B cell (primary cell): ENCODE measurements at regions not wholly inside any gene's neighbourhood (a gene's known extent, or its start where the extent isn't known, plus 50 kb on each side); places are given as distances from the start of the nearest gene placed in this dataset.

ENCODE experiments used
- ATAC-seq: fragments of 200-7000 bp; cut with Tn5 transposase; one replicate; pipeline ENCODE4 v1.10.0; 2021; ENCODE audit warnings: low read depth, mild to moderate bottlenecking, moderate number of reproducible peaks, moderate library complexity
- CTCF ChIA-PET: fragments of 350-600 bp; sonication (Branson Sonifier 250); formaldehyde crosslinking; loops from one replicate; lab custom pipeline; 2021; ENCODE audit warnings: antibody characterized with exemption, inconsistent platforms; lab: Charles Lee
- POLR2A ChIA-PET: fragments of 350-600 bp; sonication (Branson Sonifier 250); formaldehyde crosslinking; loops from one replicate; lab custom pipeline; 2021; ENCODE audit warnings: antibody characterized with exemption; lab: Charles Lee
- DNase-seq: peaks from one replicate; pipeline ENCODE4 v3.0.0; 2013
- H2AFZ ChIP-seq: 2 replicates; pipeline ENCODE4 v1.6.1; 2012; ENCODE audit warnings: mild to moderate bottlenecking, low read depth, low read length; ENCODE audit not compliant: insufficient read depth, poor library complexity, severe bottlenecking
- H3K27ac ChIP-seq, 2 donors: 1 replicate in 1 of 2; 2 replicates in 1 of 2; pipeline ENCODE4 v1.5.1; 2012 to 2013; ENCODE audit warnings: low read length in 2 of 2, mild to moderate bottlenecking in 2 of 2, moderate library complexity in 1 of 2
- H3K27me3 ChIP-seq, 4 experiments: fragments of 200-600 bp in 1 of 4; sonication (generic) in 1 of 4; replicated peaks in 1 of 4; 1 replicate in 2 of 4; 2 replicates in 2 of 4; pipeline versions ENCODE4 v1.6.1 to v1.7.0; 2013 to 2016; ENCODE audit warnings: low read length in 3 of 4, mild to moderate bottlenecking in 2 of 4, mixed read lengths in 1 of 4, moderate library complexity in 1 of 4; ENCODE audit not compliant: insufficient read depth in 4 of 4, control insufficient read depth in 3 of 4; ENCODE audit errors: control extremely low read depth in 1 of 4
- H3K36me3 ChIP-seq, 2 experiments: replicated peaks in 1 of 2; 1 replicate in 1 of 2; 2 replicates in 1 of 2; pipeline versions ENCODE4 v1.6.1 to v1.7.1; 2013; ENCODE audit warnings: low read length in 1 of 2; ENCODE audit not compliant: insufficient read depth in 2 of 2, control insufficient read depth in 1 of 2; ENCODE audit errors: control extremely low read depth in 1 of 2, extremely low read depth in 1 of 2
- H3K4me1 ChIP-seq, 2 donors: fragments of 200-600 bp in 1 of 2; sonication (generic) in 1 of 2; 1 replicate in 1 of 2; 2 replicates in 1 of 2; pipeline versions ENCODE4 v1.5.1 to v1.6.1; 2013 to 2017; ENCODE audit warnings: low read length in 2 of 2; ENCODE audit not compliant: control insufficient read depth in 2 of 2, insufficient read depth in 2 of 2
- H3K4me2 ChIP-seq: replicated peaks from 2 replicates; pipeline ENCODE3; 2012; ENCODE audit warnings: mild to moderate bottlenecking, low read depth, low read length; ENCODE audit not compliant: poor library complexity, severe bottlenecking
- H3K4me3 ChIP-seq, 5 experiments: fragments of 200-600 bp in 1 of 5; sonication (generic) in 1 of 5; 1 replicate in 3 of 5; 2 replicates in 2 of 5; pipeline versions ENCODE4 v1.5.1 to v1.7.0; 2011 to 2016; ENCODE audit warnings: low read length in 4 of 5, mild to moderate bottlenecking in 4 of 5, low read depth in 2 of 5, control low read depth in 1 of 5, moderate library complexity in 1 of 5; ENCODE audit not compliant: insufficient read depth in 1 of 5; ENCODE audit errors: control extremely low read depth in 1 of 5, extremely low read depth in 1 of 5
- H3K79me2 ChIP-seq: fragments of 200-600 bp; sonication (generic); one replicate; pipeline ENCODE4 v1.6.0; 2016; ENCODE audit warnings: low read length; ENCODE audit not compliant: control insufficient read depth, insufficient read depth
- H3K9ac ChIP-seq: fragments of 200-600 bp; sonication (generic); 2 replicates; pipeline ENCODE4 v1.6.1; 2017; ENCODE audit warnings: mild to moderate bottlenecking, low read length, moderate library complexity
- H3K9me3 ChIP-seq, 3 donors: one replicate each; pipeline versions ENCODE4 v1.6.1 to v1.7.1; 2013; ENCODE audit warnings: low read length in 2 of 3; ENCODE audit not compliant: control insufficient read depth in 2 of 3, insufficient read depth in 1 of 3; ENCODE audit errors: control extremely low read depth in 1 of 3
- H4K20me1 ChIP-seq: 2 replicates; pipeline ENCODE4 v1.6.0; 2012; ENCODE audit warnings: mild to moderate bottlenecking, low read length; ENCODE audit not compliant: insufficient read depth, control insufficient read depth, poor library complexity, severe bottlenecking
- H3K27ac Mint-ChIP-seq: one replicate; pipeline ENCODE4 v1.8.0; 2021; ENCODE audit warnings: mixed read lengths
- H3K27me3 Mint-ChIP-seq: one replicate; pipeline ENCODE4 v1.8.0; 2021; ENCODE audit warnings: mixed read lengths
- H3K4me1 Mint-ChIP-seq: one replicate; pipeline ENCODE4 v1.8.0; 2021; ENCODE audit warnings: mixed read lengths
- H3K4me3 Mint-ChIP-seq: one replicate; pipeline ENCODE4 v1.8.0; 2021; ENCODE audit warnings: mixed read lengths
- H3K9me3 Mint-ChIP-seq: one replicate; pipeline ENCODE4 v1.8.0; 2022; ENCODE audit warnings: mixed read lengths; ENCODE audit not compliant: insufficient read depth
- EZH2 ChIP-seq: IDR thresholded peaks from 2 replicates; pipeline ENCODE4 v1.6.1; 2012; ENCODE audit warnings: borderline replicate concordance, low read depth, mild to moderate bottlenecking, moderate library complexity, low read length; ENCODE audit not compliant: insufficient read depth, poor library complexity, severe bottlenecking
- WGBS: methylation state at CpG from one replicate; pipeline ENCODE4 v1.1.5; 2013; ENCODE audit warnings: missing lambda C conversion rate; ENCODE audit not compliant: insufficient coverage; 5-methylcytosine and 5-hydroxymethylcytosine counted together
- intact Hi-C: fragments of 100-400 bp; cut with micrococcal nuclease; formaldehyde crosslinking; loops from one replicate; pipeline ENCODE4 v1.10.0; 2022
- TF ChIP-seq, protein P1 (sequence below): fragments of 200-600 bp; IDR thresholded peaks from one replicate; pipeline ENCODE4 v1.8.0; 2022; ENCODE audit warnings: antibody characterized with exemption, mild to moderate bottlenecking

GRCh38 chr4:22192084-22192511, 243.5 kb upstream of the KCNIP4 start:
- H2AFZ ChIP-seq: no peak overlapping the region
- WGBS: 0% methylated on average over 2 of the region's 5 CpGs
- no peak overlapping the region for H3K4me3 ChIP-seq
- Mint-ChIP-seq H3K4me1 (no peaks in the 10 kb centered on the region), H3K27ac (no peak overlapping the region), H3K4me3 (no peak overlapping the region), H3K27me3 (no peaks in the 10 kb centered on the region), H3K9me3 (peaks cover 3% of the 10 kb centered on the region)
- CTCF ChIA-PET: no interaction called here
- no peaks in the 10 kb centered on the region for H3K36me3 ChIP-seq
- DNase-seq (no peak), ATAC-seq (no peak)
- H3K9ac ChIP-seq: no peak overlapping the region
- POLR2A ChIA-PET: no interaction called here
- H3K9me3 ChIP-seq: peaks cover 0 to 3% (median 0%) of the 10 kb centered on the region in 3 donors
- H4K20me1 ChIP-seq: no peaks in the 10 kb centered on the region
- no peaks in the 10 kb centered on the region for H3K27me3 ChIP-seq
- H3K4me2 ChIP-seq: no peak overlapping the region
- TF ChIP-seq, protein P1, sequence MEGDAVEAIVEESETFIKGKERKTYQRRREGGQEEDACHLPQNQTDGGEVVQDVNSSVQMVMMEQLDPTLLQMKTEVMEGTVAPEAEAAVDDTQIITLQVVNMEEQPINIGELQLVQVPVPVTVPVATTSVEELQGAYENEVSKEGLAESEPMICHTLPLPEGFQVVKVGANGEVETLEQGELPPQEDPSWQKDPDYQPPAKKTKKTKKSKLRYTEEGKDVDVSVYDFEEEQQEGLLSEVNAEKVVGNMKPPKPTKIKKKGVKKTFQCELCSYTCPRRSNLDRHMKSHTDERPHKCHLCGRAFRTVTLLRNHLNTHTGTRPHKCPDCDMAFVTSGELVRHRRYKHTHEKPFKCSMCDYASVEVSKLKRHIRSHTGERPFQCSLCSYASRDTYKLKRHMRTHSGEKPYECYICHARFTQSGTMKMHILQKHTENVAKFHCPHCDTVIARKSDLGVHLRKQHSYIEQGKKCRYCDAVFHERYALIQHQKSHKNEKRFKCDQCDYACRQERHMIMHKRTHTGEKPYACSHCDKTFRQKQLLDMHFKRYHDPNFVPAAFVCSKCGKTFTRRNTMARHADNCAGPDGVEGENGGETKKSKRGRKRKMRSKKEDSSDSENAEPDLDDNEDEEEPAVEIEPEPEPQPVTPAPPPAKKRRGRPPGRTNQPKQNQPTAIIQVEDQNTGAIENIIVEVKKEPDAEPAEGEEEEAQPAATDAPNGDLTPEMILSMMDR: no peak
- no peak for TF ChIP-seq EZH2
- no peak overlapping the region for H3K27ac ChIP-seq
- H3K79me2 ChIP-seq: no peaks in the 10 kb centered on the region
- intact Hi-C loops: no loop called here
- no peaks in the 10 kb centered on the region for H3K4me1 ChIP-seq

DNA sequence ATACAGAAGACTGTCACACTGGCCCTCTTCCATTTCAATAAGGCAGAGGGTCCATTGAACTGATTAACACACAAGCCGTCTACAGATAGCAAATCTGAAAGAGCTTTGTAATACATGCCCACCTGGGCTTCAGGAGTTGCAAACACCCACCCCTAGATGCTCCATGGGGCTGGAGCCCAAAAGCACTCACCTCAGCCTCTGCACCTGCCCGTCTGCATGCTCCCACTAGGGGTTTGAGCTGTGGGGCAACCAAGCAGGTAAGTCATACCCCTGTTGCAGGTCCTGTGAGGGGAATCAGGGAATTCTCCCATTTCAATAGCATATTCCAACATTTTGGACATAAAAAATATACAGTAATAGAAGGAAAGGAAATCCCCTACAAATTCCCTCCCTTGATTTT, 243.0 kb upstream of the KCNIP4 start:
- DNase-seq: no peak
- WGBS: no CpG with 5 or more reads among the region's 2 CpGs
- intact Hi-C loops: no loop called here
- H3K4me1 Mint-ChIP-seq: no peaks in the 10 kb centered on the region
- no peak overlapping the region for H3K4me3 Mint-ChIP-seq
- Histone ChIP-seq H3K9ac (no peak overlapping the region), H4K20me1 (no peaks in the 10 kb centered on the region), H3K79me2 (no peaks in the 10 kb centered on the region), H3K4me2 (no peak overlapping the region), H3K4me3 (no peak overlapping the region), H3K27ac (no peak overlapping the region), H3K9me3 (peaks cover 0 to 3% (median 0%) of the 10 kb centered on the region in 3 donors), H3K4me1 (no peaks in the 10 kb centered on the region), H3K36me3 (no peaks in the 10 kb centered on the region), H3K27me3 (no peaks in the 10 kb centered on the region), H2AFZ (no peak overlapping the region)
- no peak for TF ChIP-seq EZH2
- TF ChIP-seq, protein P1: no peak
- CTCF ChIA-PET: no interaction called here
- H3K9me3 Mint-ChIP-seq: peaks cover 3% of the 10 kb centered on the region
- H3K27me3 Mint-ChIP-seq: no peaks in the 10 kb centered on the region
- H3K27ac Mint-ChIP-seq: no peak overlapping the region
- POLR2A ChIA-PET: no interaction called here
- no peak for ATAC-seq
